Left kidney (tissue), 1 donor: ENCODE measurements at regions not wholly inside any gene's neighbourhood (a gene's known extent, or its start where the extent isn't known, plus 50 kb on each side); places are given as distances from the start of the nearest gene placed in this dataset.
"Not testable (repeated sequence)": the region's sequence is repeated elsewhere in the genome, so short reads cannot be mapped to it uniquely, and the experiment has no call there.

ENCODE experiments used
- DNase-seq: peaks from one replicate; pipeline ENCODE4 v3.0.0-alpha.2; 2013

GRCh38 chr6:140669321-140669720 lies 1294.9 kb upstream of the CITED2 start:
- DNase-seq: no peak

- DNase-seq: no peak
Observed at GRCh38 chr6:140663772-140664171, 1289.3 kb upstream of the CITED2 start.

GRCh38 chr6:140663094-140663493 lies 1288.6 kb upstream of the CITED2 start:
- no peak for DNase-seq

GRCh38 chr6:140661691-140662090 lies 1287.2 kb upstream of the CITED2 start:
- no peak for DNase-seq

- no peak for DNase-seq
Observed at GRCh38 chr6:140660295-140660694, 1285.8 kb upstream of the CITED2 start.

- DNase-seq: no peak
Observed at GRCh38 chr6:140653972-140654371, 1279.5 kb upstream of the CITED2 start.

- no peak for DNase-seq
Observed at GRCh38 chr6:140653506-140653905, 1279.1 kb upstream of the CITED2 start.

- DNase-seq: not testable (repeated sequence)
Observed at GRCh38 chr6:140649502-140649901, 1275.1 kb upstream of the CITED2 start.

GRCh38 chr6:140647322-140647721 lies 1272.9 kb upstream of the CITED2 start:
- DNase-seq: not testable (repeated sequence)

GRCh38 chr6:140644017-140644416 lies 1269.6 kb upstream of the CITED2 start:
- DNase-seq: no peak

- no peak for DNase-seq
Observed at GRCh38 chr6:140641412-140641811, 1267.0 kb upstream of the CITED2 start.

- DNase-seq: peak; percentile 8
Observed at GRCh38 chr6:140636908-140637402, 1262.5 kb upstream of the CITED2 start.

- DNase-seq: peak; percentile 10
Observed at GRCh38 chr6:140636271-140636907, 1261.9 kb upstream of the CITED2 start.

- DNase-seq: no peak
Observed at GRCh38 chr6:140627002-140627401, 1252.6 kb upstream of the CITED2 start.

GRCh38 chr6:140623498-140623897 lies 1249.0 kb upstream of the CITED2 start:
- no peak for DNase-seq

GRCh38 chr6:140620496-140620895 lies 1246.0 kb upstream of the CITED2 start:
- DNase-seq: no peak

- no peak for DNase-seq
Observed at GRCh38 chr6:140609956-140610355, 1235.5 kb upstream of the CITED2 start.

- no peak for DNase-seq
Observed at GRCh38 chr6:140609321-140609720, 1234.9 kb upstream of the CITED2 start.

GRCh38 chr6:140604786-140605185 lies 1230.3 kb upstream of the CITED2 start:
- no peak for DNase-seq

GRCh38 chr6:140602431-140603248 lies 1228.2 kb upstream of the CITED2 start:
- no peak for DNase-seq

GRCh38 chr6:140601021-140601808 lies 1226.8 kb upstream of the CITED2 start:
- DNase-seq: no peak

- DNase-seq: no peak
Observed at GRCh38 chr6:140599916-140600315, 1225.5 kb upstream of the CITED2 start.

- DNase-seq: no peak
Observed at GRCh38 chr6:140597181-140597580, 1222.7 kb upstream of the CITED2 start.
